GM23248 (cell line): ENCODE measurements at regions not wholly inside any gene's neighbourhood (a gene's known extent, or its start where the extent isn't known, plus 50 kb on each side); places are given as distances from the start of the nearest gene placed in this dataset.
A peak's percentile ranks its signal among the peaks of the same experiment; 100 is the strongest.

Experiments used
- DNase-seq: peaks from one replicate; pipeline ENCODE4 v3.0.0-alpha.2; 2015
- H2AFZ ChIP-seq: fragments of 200-600 bp; sonication (generic); 2 replicates; pipeline ENCODE4 v1.6.1; 2016; ENCODE audit warnings: antibody characterized with exemption
- H3F3A ChIP-seq: fragments of 200-600 bp; sonication (generic); 2 replicates; pipeline ENCODE4 v1.6.1; 2016; ENCODE audit warnings: mild to moderate bottlenecking, antibody characterized with exemption, mixed run types; ENCODE audit not compliant: insufficient read depth
- H3K27ac ChIP-seq: fragments of 200-600 bp; sonication (generic); 2 replicates; pipeline ENCODE4 v1.5.1; 2016; ENCODE audit warnings: mild to moderate bottlenecking
- H3K27me3 ChIP-seq: fragments of 200-600 bp; sonication (generic); replicated peaks from 2 replicates; pipeline ENCODE4 v1.6.1; 2016; ENCODE audit warnings: mild to moderate bottlenecking; ENCODE audit not compliant: insufficient read depth
- H3K36me3 ChIP-seq: fragments of 200-600 bp; sonication (generic); 2 replicates; pipeline ENCODE4 v1.6.1; 2016; ENCODE audit warnings: low read depth, mild to moderate bottlenecking
- H3K4me1 ChIP-seq: fragments of 200-600 bp; sonication (generic); 2 replicates; pipeline ENCODE4 v1.6.1; 2016; ENCODE audit warnings: mild to moderate bottlenecking; ENCODE audit not compliant: insufficient read depth
- H3K4me2 ChIP-seq: fragments of 200-600 bp; sonication (generic); one replicate; pipeline ENCODE4 v1.6.1; 2016; ENCODE audit warnings: mild to moderate bottlenecking; ENCODE audit not compliant: unreplicated experiment
- H3K4me3 ChIP-seq: fragments of 200-600 bp; sonication (generic); 2 replicates; pipeline ENCODE4 v1.5.1; 2016; ENCODE audit warnings: mild to moderate bottlenecking
- H3K79me2 ChIP-seq: fragments of 200-600 bp; sonication (generic); 2 replicates; pipeline ENCODE4 v1.6.1; 2016; ENCODE audit warnings: mild to moderate bottlenecking; ENCODE audit not compliant: insufficient read depth
- H3K9ac ChIP-seq: fragments of 200-600 bp; sonication (generic); 2 replicates; pipeline ENCODE4 v1.6.1; 2016; ENCODE audit warnings: mild to moderate bottlenecking
- H3K9me2 ChIP-seq: fragments of 200-600 bp; sonication (generic); 2 replicates; pipeline ENCODE4 v1.6.1; 2016; ENCODE audit warnings: mixed run types, mild to moderate bottlenecking, moderate library complexity; ENCODE audit not compliant: insufficient read depth
- H3K9me3 ChIP-seq: fragments of 200-600 bp; sonication (generic); one replicate; pipeline ENCODE4 v1.6.1; 2017; ENCODE audit warnings: low read depth
- H4K20me1 ChIP-seq: fragments of 200-600 bp; sonication (generic); 2 replicates; pipeline ENCODE4 v1.6.0; 2016; ENCODE audit not compliant: insufficient read depth
- EZH2 ChIP-seq: fragments of 200-600 bp; sonication (generic); IDR thresholded peaks from 2 replicates; pipeline ENCODE4 v1.6.1; 2018; ENCODE audit warnings: antibody characterized with exemption, mild to moderate bottlenecking; ENCODE audit not compliant: insufficient read depth, poor library complexity, severe bottlenecking
- EZH2phosphoT487 ChIP-seq: fragments of 200-600 bp; sonication (generic); IDR thresholded peaks from 2 replicates; pipeline ENCODE4 v1.6.1; 2018; ENCODE audit warnings: antibody characterized with exemption, moderate library complexity, mild to moderate bottlenecking, low read depth; ENCODE audit not compliant: insufficient read depth
- WGBS, 2 experiments: methylation state at CpG; one replicate each; pipeline ENCODE4 v1.1.6; 2015 to 2017; ENCODE audit warnings: low lambda C conversion rate in 2 of 2, low coverage in 1 of 2; ENCODE audit errors: missing lambda C conversion rate in 2 of 2; 5-methylcytosine and 5-hydroxymethylcytosine counted together
- in situ Hi-C: fragments of 300-500 bp; cut with MboI; formaldehyde crosslinking; loops from 2 replicates; pipeline ENCODE4 v1.15.0; 2020

GRCh38 chr4:64516176-64516575 is 106.9 kb upstream of the TECRL start:
- H3K9me2 ChIP-seq, result no peaks in the 10 kb centered on the region
- H3K27ac ChIP-seq, result no peak overlapping the region
- in situ Hi-C loops, result no loop called here
- no peaks in the 10 kb centered on the region for H3K36me3 ChIP-seq
- no peak overlapping the region for H3K4me3 ChIP-seq
- no peak overlapping the region for H2AFZ ChIP-seq
- no peaks in the 10 kb centered on the region for H3K27me3 ChIP-seq
- no peaks in the 10 kb centered on the region for H3F3A ChIP-seq
- H3K9me3 ChIP-seq, result no peaks in the 10 kb centered on the region
- WGBS, 2 experiments, result 4% methylated on average over 1 of the region's 1 CpG
- H3K4me2 ChIP-seq, result no peak overlapping the region
- H3K9ac ChIP-seq, result no peak overlapping the region
- no peak for TF ChIP-seq EZH2phosphoT487
- TF ChIP-seq EZH2, result no peak
- no peak for DNase-seq
- H4K20me1 ChIP-seq, result no peaks in the 10 kb centered on the region
- no peaks in the 10 kb centered on the region for H3K79me2 ChIP-seq
- no peaks in the 10 kb centered on the region for H3K4me1 ChIP-seq

- Histone ChIP-seq H3K4me1 (no peaks in the 10 kb centered on the region), H3K9ac (no peak overlapping the region), H3K27me3 (no peaks in the 10 kb centered on the region), H3K4me2 (no peak overlapping the region), H3K79me2 (no peaks in the 10 kb centered on the region), H2AFZ (no peak overlapping the region), H3K4me3 (no peak overlapping the region), H3K36me3 (no peaks in the 10 kb centered on the region), H3K9me2 (no peaks in the 10 kb centered on the region), H3K9me3 (no peaks in the 10 kb centered on the region), H3F3A (no peaks in the 10 kb centered on the region), H3K27ac (no peak overlapping the region), H4K20me1 (no peaks in the 10 kb centered on the region)
- DNase-seq, result no peak
- TF ChIP-seq EZH2phosphoT487, result no peak
- no peak for TF ChIP-seq EZH2
- in situ Hi-C loops, result no loop called here
Measured at GRCh38 chr4:64508089-64508488, 98.8 kb upstream of the TECRL start.

- 2 to 8% methylated on average over 3 of the region's 3 CpGs for WGBS, 2 experiments
Measured at GRCh38 chr4:64503945-64504675, 94.9 kb upstream of the TECRL start.

GRCh38 chr4:64503416-64503815 is 94.2 kb upstream of the TECRL start:
- Histone ChIP-seq H2AFZ (no peak overlapping the region), H3K36me3 (no peaks in the 10 kb centered on the region), H3K4me2 (no peak overlapping the region), H3K9me2 (no peaks in the 10 kb centered on the region), H3K9me3 (no peaks in the 10 kb centered on the region), H3K27ac (no peak overlapping the region), H3K9ac (no peak overlapping the region), H3K4me3 (no peak overlapping the region), H3F3A (no peaks in the 10 kb centered on the region), H3K79me2 (no peaks in the 10 kb centered on the region), H3K4me1 (no peaks in the 10 kb centered on the region), H3K27me3 (no peaks in the 10 kb centered on the region), H4K20me1 (no peaks in the 10 kb centered on the region)
- DNase-seq, result no peak
- TF ChIP-seq EZH2phosphoT487 (no peak), EZH2 (no peak)
- WGBS, 2 experiments, result 18 to 22% methylated on average over 2 of the region's 2 CpGs
- in situ Hi-C loops, result no loop called here

More at GRCh38 chr4:64503945-64504675, 94.9 kb upstream of the TECRL start:
- no peaks in the 10 kb centered on the region for H3K27me3 ChIP-seq
- H3K9ac ChIP-seq, result no peak overlapping the region
- no peak for DNase-seq
- H3K36me3 ChIP-seq, result no peaks in the 10 kb centered on the region
- no peak overlapping the region for H3K4me3 ChIP-seq
- H3F3A ChIP-seq, result no peaks in the 10 kb centered on the region
- in situ Hi-C loops, result no loop called here
- no peaks in the 10 kb centered on the region for H3K79me2 ChIP-seq
- H3K9me3 ChIP-seq, result no peaks in the 10 kb centered on the region
- H3K4me1 ChIP-seq, result no peaks in the 10 kb centered on the region
- no peaks in the 10 kb centered on the region for H4K20me1 ChIP-seq
- no peaks in the 10 kb centered on the region for H3K9me2 ChIP-seq
- H3K4me2 ChIP-seq, result no peak overlapping the region
- H3K27ac ChIP-seq, result no peak overlapping the region
- TF ChIP-seq EZH2 (no peak), EZH2phosphoT487 (no peak)
- no peak overlapping the region for H2AFZ ChIP-seq

GRCh38 chr4:64497491-64497890 is 88.2 kb upstream of the TECRL start:
- Histone ChIP-seq H3K4me1 (no peaks in the 10 kb centered on the region), H3K9me3 (no peaks in the 10 kb centered on the region), H3K27me3 (no peaks in the 10 kb centered on the region), H3K9me2 (no peaks in the 10 kb centered on the region), H3K9ac (no peak overlapping the region), H3F3A (no peaks in the 10 kb centered on the region), H2AFZ (no peak overlapping the region), H3K36me3 (no peaks in the 10 kb centered on the region), H3K4me3 (no peak overlapping the region), H3K4me2 (no peak overlapping the region), H3K79me2 (no peaks in the 10 kb centered on the region), H3K27ac (no peak overlapping the region), H4K20me1 (no peaks in the 10 kb centered on the region)
- peak; percentile 0 for DNase-seq
- WGBS, 2 experiments, result 0% methylated on average over 1 of the region's 1 CpG
- in situ Hi-C loops, result no loop called here
- TF ChIP-seq EZH2phosphoT487, result no peak
- TF ChIP-seq EZH2, result no peak
